ENCODE measurements at regions not wholly inside any gene's neighbourhood (a gene's known extent, or its start where the extent isn't known, plus 50 kb on each side); places are given as distances from the start of the nearest gene placed in this dataset.

- TF ChIP-seq CTCF (IDR thresholded peaks at IDR 0.05) (no peak), POLR2A (IDR thresholded peaks at IDR 0.05) (no peak)
Observed at GRCh38 chr1:243930822-243931671, 81.0 kb upstream of the AKT3 start.
